ENCODE measurements at regions not wholly inside any gene's neighbourhood (a gene's known extent, or its start where the extent isn't known, plus 50 kb on each side); places are given as distances from the start of the nearest gene placed in this dataset.

DNA sequence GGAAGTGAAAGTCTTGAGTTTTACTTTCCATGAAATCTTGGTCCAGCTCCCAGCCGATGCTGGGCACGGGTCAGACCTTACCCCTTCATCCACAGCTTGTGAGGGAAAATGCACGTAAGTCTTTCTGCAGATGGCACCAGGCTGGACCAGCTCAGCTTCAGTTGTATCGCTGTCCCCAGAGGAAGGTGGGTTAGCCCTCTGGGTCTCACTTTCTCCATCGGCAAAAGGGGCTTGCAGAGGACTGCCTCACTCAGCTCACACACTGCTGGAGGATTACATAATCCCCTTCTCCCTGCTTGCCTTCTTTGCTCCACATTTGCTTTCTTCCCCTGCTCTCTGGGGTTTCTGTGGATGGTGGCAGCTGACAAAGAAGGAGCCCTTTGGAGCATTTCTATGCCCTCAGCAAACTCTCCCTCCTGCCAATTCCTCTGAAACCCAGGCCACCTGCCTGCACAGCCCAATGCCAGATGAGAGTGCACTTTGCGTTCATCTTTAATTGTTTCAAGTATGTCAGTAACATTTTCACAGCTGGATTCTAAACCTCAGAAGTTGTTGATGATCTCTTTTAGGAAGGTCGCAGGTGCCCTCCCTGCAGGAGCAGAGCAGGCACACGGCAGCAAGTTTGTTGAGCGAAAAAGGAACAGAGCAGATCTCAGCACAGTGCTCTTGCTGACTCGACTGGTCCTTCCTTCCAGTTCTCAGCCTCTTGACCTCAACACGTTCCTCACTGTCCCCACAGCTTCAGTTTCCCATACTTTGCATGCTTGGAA lies 155.6 kb upstream of the GLI2 start:
- ATAC-seq (ENCODE audit: poor library complexity) (no peak), DNase-seq (no peak)

DNA sequence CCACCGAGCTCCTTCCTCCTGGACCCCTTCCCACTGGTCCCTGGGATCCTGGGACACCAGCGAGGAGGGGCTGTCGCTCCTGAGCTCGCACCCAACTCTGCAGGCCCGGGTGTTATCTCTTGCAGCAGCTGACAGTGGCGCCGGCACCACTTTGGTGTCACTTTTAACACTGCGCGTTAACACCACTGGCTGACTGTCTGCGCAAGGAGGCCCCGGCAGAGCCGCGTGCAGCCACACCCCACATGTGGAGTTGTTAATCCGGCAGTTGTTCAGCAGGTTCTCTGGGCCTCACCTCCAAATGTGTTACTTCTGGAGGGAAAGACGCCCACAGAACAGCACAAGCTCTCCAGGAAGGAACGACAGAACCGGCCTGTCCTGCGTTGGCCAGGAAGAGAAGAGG lies 155.0 kb upstream of the GLI2 start:
- ATAC-seq (ENCODE audit: poor library complexity) (no peak), DNase-seq (no peak)
- intact Hi-C loops (cut with DNase I), result no loop called here

More for the DNA sequence above, 155.6 kb upstream of the GLI2 start:
- intact Hi-C loops (cut with DNase I), result loop anchor here (10.0 kb wide), 1 partner anchor 135 kb away; no protein-coding TSS in a partner anchor

GRCh38 chr2:120583121-120583520 lies 152.5 kb upstream of the GLI2 start:
- intact Hi-C loops (cut with DNase I), result no loop called here
- ATAC-seq (ENCODE audit: poor library complexity) (no peak), DNase-seq (no peak)

DNA sequence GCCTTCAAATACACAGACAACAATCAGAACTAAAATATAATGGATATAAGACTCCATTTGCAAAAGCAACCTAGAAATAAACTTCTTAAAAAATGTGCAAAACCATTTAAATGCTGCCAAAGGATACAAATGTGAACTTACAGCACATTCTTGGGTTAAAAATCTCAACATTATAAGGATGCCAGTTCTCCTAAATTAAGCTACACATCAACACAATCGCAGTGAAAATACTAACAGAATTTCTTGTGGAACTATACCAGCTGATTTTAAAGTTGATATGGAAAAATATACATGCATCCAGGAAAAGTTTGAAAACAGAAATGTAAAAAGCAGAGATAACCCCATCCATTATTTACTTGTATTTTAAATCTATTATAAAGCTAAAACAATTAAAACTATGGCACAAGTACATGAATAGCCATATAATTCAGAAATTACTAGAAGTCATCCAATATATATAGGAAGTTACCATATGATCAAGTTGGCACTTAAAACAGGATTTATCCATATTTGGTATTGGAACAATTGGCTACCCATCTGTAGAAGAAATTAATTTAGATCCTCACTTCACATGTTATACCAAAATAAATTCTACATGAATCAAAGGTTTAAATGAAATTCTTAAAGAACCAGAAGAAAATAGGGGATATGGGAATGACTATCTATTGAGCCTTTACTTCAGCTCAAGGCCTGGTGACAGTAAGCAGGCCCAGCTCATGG lies 151.7 kb upstream of the GLI2 start:
- no peak for DNase-seq
- intact Hi-C loops (cut with DNase I), result no loop called here
- ATAC-seq (ENCODE audit: poor library complexity), result no peak

DNA sequence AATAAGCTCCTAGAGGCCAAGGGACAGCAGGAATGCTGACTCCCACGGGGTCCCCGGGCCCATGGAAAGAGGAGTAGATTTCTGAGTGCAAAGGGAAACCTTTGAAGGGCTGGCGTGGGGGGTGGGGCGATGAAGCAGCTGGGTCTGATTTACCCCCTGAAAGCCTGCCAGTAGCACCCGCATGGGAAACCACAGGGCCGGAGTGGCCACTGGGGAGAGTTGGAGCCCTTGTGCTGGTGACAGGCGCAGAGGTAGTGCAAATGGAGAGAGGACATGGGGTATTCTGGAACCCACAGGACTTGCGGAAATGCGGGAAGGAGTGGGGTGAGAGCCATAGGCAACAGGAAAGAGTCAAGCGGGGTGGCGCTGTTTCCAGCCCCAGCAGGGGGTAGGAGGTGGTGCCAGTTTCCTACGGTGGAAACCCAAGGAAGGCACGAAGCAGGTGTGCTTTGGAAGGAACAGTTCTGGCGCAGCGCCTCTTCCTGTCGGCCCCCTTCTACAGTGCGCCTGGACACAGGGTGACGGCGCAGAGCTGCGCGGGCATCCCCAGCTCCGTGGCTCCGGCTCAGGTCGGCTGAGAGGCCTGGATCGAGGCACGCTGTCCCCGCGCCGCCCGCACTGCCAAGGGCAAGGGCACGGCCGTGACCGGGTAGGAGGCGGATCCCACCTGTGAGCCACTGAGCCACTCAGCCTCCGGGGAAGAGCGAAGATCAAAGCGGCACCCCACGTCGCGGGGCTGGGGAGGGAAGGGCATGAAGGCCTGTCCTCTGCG lies 149.0 kb upstream of the GLI2 start:
- intact Hi-C loops (cut with DNase I), result no loop called here
- ATAC-seq (ENCODE audit: poor library complexity), result peak; percentile 82
- no peak for DNase-seq

DNA sequence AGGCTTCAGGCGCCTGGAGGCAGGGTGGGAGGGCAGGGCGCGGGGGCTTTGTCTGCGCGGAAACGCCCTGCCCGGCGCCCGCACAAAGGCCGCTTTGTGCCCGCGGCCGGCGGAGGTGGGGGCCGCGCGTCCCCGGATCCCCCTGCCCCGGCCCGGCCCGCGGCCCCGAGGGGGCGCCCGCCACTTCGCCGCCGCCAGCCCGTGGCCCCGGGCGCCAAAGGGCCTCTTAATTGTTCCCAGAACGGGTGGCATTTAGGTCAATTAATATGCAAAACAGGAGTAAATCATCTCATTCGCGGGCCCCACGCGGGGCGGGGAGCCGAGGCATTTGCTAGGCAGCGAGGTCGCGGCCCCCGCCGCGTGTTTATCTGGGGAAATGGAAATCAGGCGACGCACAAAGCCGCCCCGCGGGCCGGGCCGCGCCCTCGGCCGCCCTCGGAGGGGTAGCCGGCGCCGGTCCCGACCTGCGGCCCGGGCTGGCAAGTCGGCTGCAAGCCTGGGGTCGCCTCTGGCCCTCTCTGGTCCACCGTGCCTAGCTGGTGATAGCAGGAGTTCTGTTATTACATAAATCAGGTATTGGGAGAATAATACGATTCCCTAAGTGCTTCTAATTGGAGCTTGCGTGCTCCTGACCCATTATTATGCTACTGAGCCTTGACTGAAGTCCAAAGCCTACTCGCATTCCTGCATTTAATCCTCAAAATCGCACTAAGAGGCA lies 148.2 kb upstream of the GLI2 start:
- intact Hi-C loops (cut with DNase I), result no loop called here
- ATAC-seq (ENCODE audit: poor library complexity) (peak; percentile 41), DNase-seq (no peak)

- no peak for DNase-seq
- no peak for ATAC-seq (ENCODE audit: poor library complexity)
- intact Hi-C loops (cut with DNase I), result no loop called here
These were observed 147.7 kb upstream of the GLI2 start for GRCh38 chr2:120587997-120588336.

- intact Hi-C loops (cut with DNase I), result no loop called here
- no peak for DNase-seq
- no peak for ATAC-seq (ENCODE audit: poor library complexity)
These were observed 145.7 kb upstream of the GLI2 start for GRCh38 chr2:120589771-120590608.

DNA sequence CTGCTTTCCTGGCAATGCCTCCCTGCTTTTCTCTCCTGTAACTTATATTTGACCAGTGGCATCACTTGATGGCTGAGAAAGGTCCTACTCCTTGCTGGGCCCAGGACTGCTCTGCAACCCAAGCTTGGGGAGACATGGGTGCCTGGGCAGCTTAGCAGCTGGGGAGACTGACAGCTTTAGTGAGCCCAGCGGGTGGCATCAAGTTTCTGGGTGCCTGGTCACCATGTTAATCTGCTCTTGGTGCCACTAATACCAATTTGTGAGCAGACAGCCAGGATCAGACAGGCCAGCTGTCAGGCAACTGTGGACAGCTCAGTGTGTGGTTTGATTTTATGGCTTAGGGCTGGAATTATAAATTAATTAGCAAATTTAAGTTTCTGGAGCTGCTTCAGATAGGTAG lies 144.8 kb upstream of the GLI2 start:
- ATAC-seq (ENCODE audit: poor library complexity) (no peak), DNase-seq (no peak)
- intact Hi-C loops (cut with DNase I), result no loop called here

- ATAC-seq (ENCODE audit: poor library complexity) (no peak), DNase-seq (no peak)
- intact Hi-C loops (cut with DNase I), result no loop called here
These were observed 144.1 kb upstream of the GLI2 start for GRCh38 chr2:120591572-120591971.

- no peak for DNase-seq
- intact Hi-C loops (cut with DNase I), result no loop called here
These were observed 143.6 kb upstream of the GLI2 start for GRCh38 chr2:120592084-120592483.

GRCh38 chr2:120593921-120594686 lies 141.6 kb upstream of the GLI2 start:
- ATAC-seq (ENCODE audit: poor library complexity), result no peak
- DNase-seq, result peak; percentile 7
- intact Hi-C loops (cut with DNase I), result no loop called here

More at GRCh38 chr2:120592084-120592483, 143.6 kb upstream of the GLI2 start:
- ATAC-seq (ENCODE audit: poor library complexity), result no peak

- ATAC-seq (ENCODE audit: poor library complexity), result no peak
These were observed 140.6 kb upstream of the GLI2 start for GRCh38 chr2:120594856-120595685.

GRCh38 chr2:120595739-120596138 lies 139.9 kb upstream of the GLI2 start:
- DNase-seq, result no peak
- no peak for ATAC-seq (ENCODE audit: poor library complexity)
- intact Hi-C loops (cut with DNase I), result no loop called here

More at GRCh38 chr2:120594856-120595685, 140.6 kb upstream of the GLI2 start:
- intact Hi-C loops (cut with DNase I), result no loop called here
- peak; percentile 22 for DNase-seq

- peak; percentile 51 for DNase-seq
- intact Hi-C loops (cut with DNase I), result no loop called here
- ATAC-seq (ENCODE audit: poor library complexity), result peak; percentile 18
These were observed 139.4 kb upstream of the GLI2 start for GRCh38 chr2:120596191-120596811.

GRCh38 chr2:120596990-120597594 lies 138.6 kb upstream of the GLI2 start:
- DNase-seq (peak; percentile 66), ATAC-seq (ENCODE audit: poor library complexity) (peak; percentile 76)
- intact Hi-C loops (cut with DNase I), result no loop called here

All from Right ventricle myocardium superior (tissue), 1 donor.